GM23248 (cell line): ENCODE measurements at regions not wholly inside any gene's neighbourhood (a gene's known extent, or its start where the extent isn't known, plus 50 kb on each side); places are given as distances from the start of the nearest gene placed in this dataset.

Source experiments
- EZH2 ChIP-seq: fragments of 200-600 bp; sonication (generic); IDR thresholded peaks from 2 replicates; pipeline ENCODE4 v1.6.1; 2018; ENCODE audit warnings: antibody characterized with exemption, mild to moderate bottlenecking; ENCODE audit not compliant: insufficient read depth, poor library complexity, severe bottlenecking
- EZH2phosphoT487 ChIP-seq: fragments of 200-600 bp; sonication (generic); IDR thresholded peaks from 2 replicates; pipeline ENCODE4 v1.6.1; 2018; ENCODE audit warnings: antibody characterized with exemption, moderate library complexity, mild to moderate bottlenecking, low read depth; ENCODE audit not compliant: insufficient read depth

DNA sequence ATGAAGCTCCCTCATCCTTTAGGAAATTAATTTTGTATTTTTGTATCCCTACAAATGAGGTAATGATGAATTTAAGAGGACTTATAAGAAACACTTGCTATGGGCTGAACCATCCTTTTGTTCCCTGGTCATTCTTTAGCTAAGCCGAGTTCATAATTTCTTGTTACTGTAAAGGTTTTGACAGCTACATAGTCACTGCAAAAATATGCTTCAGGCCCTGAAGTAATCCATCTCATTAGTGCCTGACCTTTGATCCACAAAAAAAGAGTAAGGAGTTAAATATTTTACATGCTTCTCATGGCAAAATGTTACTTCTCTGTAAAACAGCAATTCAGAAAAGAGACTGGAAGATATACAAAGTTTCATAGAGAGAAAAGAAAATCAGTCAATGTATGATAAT is 290.6 kb upstream of the SLIT2 start:
- TF ChIP-seq EZH2 (no peak), EZH2phosphoT487 (no peak)
